Activated CD8-positive, alpha-beta T cell treated with anti-CD3 and anti-CD28 coated beads for 36 hours (primary cell): ENCODE measurements at regions not wholly inside any gene's neighbourhood (a gene's known extent, or its start where the extent isn't known, plus 50 kb on each side); places are given as distances from the start of the nearest gene placed in this dataset.

Experiments used
- ATAC-seq: fragments of 200-7000 bp; cut with Tn5 transposase; one replicate; pipeline ENCODE4 v1.10.0; 2021; ENCODE audit warnings: mild to moderate bottlenecking, moderate library complexity
- CTCF ChIA-PET: fragments of 350-600 bp; sonication (Branson Sonifier 250); formaldehyde crosslinking; loops from one replicate; lab custom pipeline; 2021; ENCODE audit warnings: antibody characterized with exemption; lab: Charles Lee
- POLR2A ChIA-PET: fragments of 350-600 bp; sonication (Branson Sonifier 250); formaldehyde crosslinking; loops from one replicate; lab custom pipeline; 2021; ENCODE audit warnings: antibody characterized with exemption; lab: Charles Lee
- DNase-seq: peaks from one replicate; pipeline ENCODE4 v3.0.0-alpha.2; 2020
- H3K27ac Mint-ChIP-seq: one replicate; pipeline ENCODE4 v1.8.0; 2021; ENCODE audit warnings: mild to moderate bottlenecking, mixed read lengths
- H3K27me3 Mint-ChIP-seq: one replicate; pipeline ENCODE4 v1.8.0; 2021; ENCODE audit warnings: mixed read lengths
- H3K36me3 Mint-ChIP-seq: one replicate; pipeline ENCODE4 v1.8.0; 2021; ENCODE audit warnings: low read depth, mixed read lengths
- H3K4me1 Mint-ChIP-seq: one replicate; pipeline ENCODE4 v1.8.0; 2021; ENCODE audit warnings: low read depth, mixed read lengths
- H3K4me3 Mint-ChIP-seq: one replicate; pipeline ENCODE4 v1.8.0; 2021; ENCODE audit warnings: mild to moderate bottlenecking, moderate library complexity, mixed read lengths
- H3K9me3 Mint-ChIP-seq: one replicate; pipeline ENCODE4 v1.8.0; 2021; ENCODE audit warnings: mixed read lengths
- CTCF ChIP-seq: fragments of 200-600 bp; IDR thresholded peaks from one replicate; pipeline ENCODE4 v1.8.0; 2022; ENCODE audit warnings: antibody characterized with exemption, mild to moderate bottlenecking
- intact Hi-C: fragments of 100-400 bp; cut with micrococcal nuclease; formaldehyde crosslinking; loops from one replicate; pipeline ENCODE4 v1.10.0; 2022

GRCh38 chr1:4010814-4011605 lies 110.9 kb upstream of the C1orf174 start:
- ATAC-seq (no peak), DNase-seq (no peak)
- H3K9me3 Mint-ChIP-seq = peaks cover 8% of the 10 kb centered on the region
- H3K4me3 Mint-ChIP-seq = no peak overlapping the region
- H3K36me3 Mint-ChIP-seq = no peaks in the 10 kb centered on the region
- ChIA-PET CTCF (no interaction called here), POLR2A (no interaction called here)
- no peak overlapping the region for H3K27ac Mint-ChIP-seq
- H3K4me1 Mint-ChIP-seq = no peaks in the 10 kb centered on the region
- peaks cover 1% of the 10 kb centered on the region for H3K27me3 Mint-ChIP-seq
- intact Hi-C loops = no loop called here
- no peak for TF ChIP-seq CTCF

GRCh38 chr1:4016351-4017130 lies 116.5 kb upstream of the C1orf174 start:
- CTCF ChIA-PET = no interaction called here
- DNase-seq (no peak), ATAC-seq (no peak)
- Mint-ChIP-seq H3K4me3 (no peak overlapping the region), H3K27ac (no peak overlapping the region), H3K9me3 (no peaks in the 10 kb centered on the region), H3K4me1 (no peaks in the 10 kb centered on the region), H3K36me3 (no peaks in the 10 kb centered on the region), H3K27me3 (peaks cover 1% of the 10 kb centered on the region)
- POLR2A ChIA-PET = interaction anchor here (0.9 kb wide), 1 partner anchor 11 kb away, joined by 3 read pairs; no protein-coding TSS in a partner anchor
- no peak for TF ChIP-seq CTCF
- intact Hi-C loops = no loop called here

- Mint-ChIP-seq H3K36me3 (no peaks in the 10 kb centered on the region), H3K4me1 (no peaks in the 10 kb centered on the region), H3K9me3 (no peaks in the 10 kb centered on the region), H3K27ac (no peak overlapping the region), H3K27me3 (peaks cover 1% of the 10 kb centered on the region), H3K4me3 (no peak overlapping the region)
- ATAC-seq (no peak), DNase-seq (no peak)
- ChIA-PET POLR2A (interaction anchor here (0.9 kb wide), 1 partner anchor 9 kb away, joined by 3 read pairs; no protein-coding TSS in a partner anchor), CTCF (no interaction called here)
- intact Hi-C loops = no loop called here
- TF ChIP-seq CTCF = no peak
Observed at GRCh38 chr1:4017636-4018365, 117.7 kb upstream of the C1orf174 start.

- Mint-ChIP-seq H3K27me3 (no peaks in the 10 kb centered on the region), H3K9me3 (no peaks in the 10 kb centered on the region), H3K27ac (no peak overlapping the region), H3K4me3 (no peak overlapping the region), H3K4me1 (no peaks in the 10 kb centered on the region), H3K36me3 (no peaks in the 10 kb centered on the region)
- CTCF ChIA-PET = no interaction called here
- DNase-seq = no peak
- POLR2A ChIA-PET = no interaction called here
- ATAC-seq = no peak
- TF ChIP-seq CTCF = no peak
- intact Hi-C loops = no loop called here
Observed at GRCh38 chr1:4018466-4019146, 118.5 kb upstream of the C1orf174 start.
